ENCODE measurements at regions not wholly inside any gene's neighbourhood (a gene's known extent, or its start where the extent isn't known, plus 50 kb on each side); places are given as distances from the start of the nearest gene placed in this dataset.

DNA sequence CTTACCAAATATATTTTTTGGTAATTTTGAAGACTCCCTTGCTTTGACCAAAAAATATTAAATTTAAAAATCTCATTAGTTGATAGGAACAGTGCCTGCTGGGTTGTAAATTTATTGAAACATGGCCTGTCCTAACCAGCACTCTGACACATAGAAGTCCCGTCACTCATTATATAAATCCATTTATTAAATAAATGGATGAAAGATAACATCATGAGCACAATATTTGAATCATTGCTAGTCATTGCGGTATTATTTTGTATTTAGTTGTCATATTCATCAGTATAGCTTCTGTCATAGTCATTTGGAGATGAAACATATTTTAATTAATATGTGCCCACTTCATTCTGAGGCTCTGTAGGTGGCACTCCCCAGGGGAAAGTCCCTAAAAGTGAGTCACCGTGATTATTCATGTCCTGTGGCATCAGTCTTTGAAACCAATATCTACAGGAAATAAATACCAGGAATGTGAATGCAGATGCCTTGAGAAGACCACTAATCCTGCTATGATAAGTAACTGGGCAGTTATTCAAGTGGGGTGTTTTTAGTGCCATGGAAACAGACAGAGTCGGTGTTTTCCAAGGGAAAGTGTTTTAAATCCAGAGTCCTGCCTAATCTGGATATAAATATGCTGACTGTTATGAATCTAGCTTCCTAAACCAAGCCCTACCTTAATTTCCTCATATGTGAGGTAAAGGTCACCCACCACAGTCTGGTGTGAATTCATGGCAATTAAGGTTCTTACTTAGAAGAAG lies 302.0 kb downstream of the DUSP10 start:
- intact Hi-C loops (cut with micrococcal nuclease): no loop called here
- no peak overlapping the region for H3K9ac ChIP-seq (ENCODE audit: low read length)

DNA sequence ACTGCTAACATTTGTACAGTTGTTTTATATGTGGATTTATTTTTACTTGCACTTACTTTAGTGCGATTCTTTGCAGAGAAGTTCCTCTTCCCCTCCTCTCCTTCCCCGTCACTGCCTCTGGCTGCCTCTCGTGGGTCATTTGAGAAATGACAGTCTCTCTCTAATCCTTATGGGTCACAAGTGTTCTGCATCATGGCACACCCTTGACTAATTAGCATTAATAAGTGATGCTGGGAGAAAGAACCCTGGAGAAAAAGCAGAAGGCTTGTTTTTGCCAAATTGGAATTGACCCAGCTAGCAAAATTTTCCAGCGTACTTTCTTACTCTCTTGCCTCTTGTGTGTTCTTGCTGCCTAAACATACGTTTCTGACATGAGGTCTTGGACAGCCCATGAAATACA lies 301.2 kb downstream of the DUSP10 start:
- ChIA-PET CTCF (interaction anchor here (1.1 kb wide), 1 partner anchor 565 kb away, joined by 3 read pairs; no protein-coding TSS in a partner anchor), POLR2A (no interaction called here)
- TF ChIP-seq EZH2 (IDR thresholded peaks at IDR 0.05; ENCODE audit: borderline replicate concordance, insufficient read depth, low read depth, low read length, poor library complexity, severe bottlenecking): no peak
- TF ChIP-seq, protein P1, sequence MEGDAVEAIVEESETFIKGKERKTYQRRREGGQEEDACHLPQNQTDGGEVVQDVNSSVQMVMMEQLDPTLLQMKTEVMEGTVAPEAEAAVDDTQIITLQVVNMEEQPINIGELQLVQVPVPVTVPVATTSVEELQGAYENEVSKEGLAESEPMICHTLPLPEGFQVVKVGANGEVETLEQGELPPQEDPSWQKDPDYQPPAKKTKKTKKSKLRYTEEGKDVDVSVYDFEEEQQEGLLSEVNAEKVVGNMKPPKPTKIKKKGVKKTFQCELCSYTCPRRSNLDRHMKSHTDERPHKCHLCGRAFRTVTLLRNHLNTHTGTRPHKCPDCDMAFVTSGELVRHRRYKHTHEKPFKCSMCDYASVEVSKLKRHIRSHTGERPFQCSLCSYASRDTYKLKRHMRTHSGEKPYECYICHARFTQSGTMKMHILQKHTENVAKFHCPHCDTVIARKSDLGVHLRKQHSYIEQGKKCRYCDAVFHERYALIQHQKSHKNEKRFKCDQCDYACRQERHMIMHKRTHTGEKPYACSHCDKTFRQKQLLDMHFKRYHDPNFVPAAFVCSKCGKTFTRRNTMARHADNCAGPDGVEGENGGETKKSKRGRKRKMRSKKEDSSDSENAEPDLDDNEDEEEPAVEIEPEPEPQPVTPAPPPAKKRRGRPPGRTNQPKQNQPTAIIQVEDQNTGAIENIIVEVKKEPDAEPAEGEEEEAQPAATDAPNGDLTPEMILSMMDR (IDR thresholded peaks at IDR 0.05): no peak
- peak; percentile 48 for ATAC-seq (ENCODE audit: low read depth)
- peak overlapping the region; percentile 56 for H3K27ac Mint-ChIP-seq
- peak; percentile 36 for DNase-seq
- H3K9me3 Mint-ChIP-seq (ENCODE audit: insufficient read depth): no peaks in the 10 kb centered on the region
- Histone ChIP-seq H4K20me1 (ENCODE audit: control insufficient read depth, insufficient read depth, low read length, poor library complexity, severe bottlenecking) (no peaks in the 10 kb centered on the region), H3K27me3 (replicated peaks in 1 of 4; ENCODE audit: control extremely low read depth in 1 of 4, control insufficient read depth in 3 of 4, insufficient read depth in 4 of 4, low read length in 3 of 4) (no peaks in the 10 kb centered on the region), H3K27ac (ENCODE audit: low read length in 2 of 2) (no peak overlapping the region), H3K9me3 (ENCODE audit: control extremely low read depth in 1 of 3, control insufficient read depth in 2 of 3, insufficient read depth in 1 of 3, low read length in 2 of 3) (no peaks in the 10 kb centered on the region), H3K4me3 (ENCODE audit: control extremely low read depth in 1 of 5, extremely low read depth in 1 of 5, insufficient read depth in 1 of 5, low read depth in 2 of 5, low read length in 4 of 5) (no peak overlapping the region), H3K79me2 (ENCODE audit: control insufficient read depth, insufficient read depth, low read length) (no peaks in the 10 kb centered on the region), H3K36me3 (replicated peaks in 1 of 2; ENCODE audit: control extremely low read depth in 1 of 2, control insufficient read depth in 1 of 2, extremely low read depth in 1 of 2, insufficient read depth in 2 of 2, low read length in 1 of 2) (no peaks in the 10 kb centered on the region), H2AFZ (ENCODE audit: insufficient read depth, low read depth, low read length, poor library complexity, severe bottlenecking) (no peak overlapping the region), H3K4me2 (replicated peaks; ENCODE audit: low read depth, low read length, poor library complexity, severe bottlenecking) (no peak overlapping the region), H3K4me1 (ENCODE audit: control insufficient read depth in 2 of 2, insufficient read depth in 2 of 2, low read length in 2 of 2) (peaks cover 11 to 13% of the 10 kb centered on the region in 2 donors), H3K9ac (ENCODE audit: low read length) (no peak overlapping the region)
- peak overlapping the region; percentile 68 for H3K4me3 Mint-ChIP-seq
- peaks cover 18% of the 10 kb centered on the region for H3K4me1 Mint-ChIP-seq
- peaks cover 17% of the 10 kb centered on the region for H3K27me3 Mint-ChIP-seq
- intact Hi-C loops (cut with micrococcal nuclease): no loop called here
- WGBS (ENCODE audit: insufficient coverage): 92% methylated on average over 2 of the region's 5 CpGs

More for the DNA sequence above, 302.0 kb downstream of the DUSP10 start:
- Mint-ChIP-seq H3K9me3 (ENCODE audit: insufficient read depth) (no peaks in the 10 kb centered on the region), H3K4me3 (peak overlapping the region; percentile 68), H3K4me1 (peaks cover 20% of the 10 kb centered on the region), H3K27me3 (peaks cover 17% of the 10 kb centered on the region), H3K27ac (peak overlapping the region; percentile 56)
- peak; percentile 56 for ATAC-seq (ENCODE audit: low read depth)
- CTCF ChIA-PET: interaction anchor here (1.1 to 2.1 kb wide), 3 partner anchors 564 to 630 kb away, joined by 3 to 15 read pairs (median 8); no protein-coding TSS in a partner anchor
- Histone ChIP-seq H4K20me1 (ENCODE audit: control insufficient read depth, insufficient read depth, low read length, poor library complexity, severe bottlenecking) (no peaks in the 10 kb centered on the region), H3K79me2 (ENCODE audit: control insufficient read depth, insufficient read depth, low read length) (no peaks in the 10 kb centered on the region), H3K4me2 (replicated peaks; ENCODE audit: low read depth, low read length, poor library complexity, severe bottlenecking) (no peak overlapping the region), H3K27me3 (replicated peaks in 1 of 4; ENCODE audit: control extremely low read depth in 1 of 4, control insufficient read depth in 3 of 4, insufficient read depth in 4 of 4, low read length in 3 of 4) (no peaks in the 10 kb centered on the region), H3K36me3 (replicated peaks in 1 of 2; ENCODE audit: control extremely low read depth in 1 of 2, control insufficient read depth in 1 of 2, extremely low read depth in 1 of 2, insufficient read depth in 2 of 2, low read length in 1 of 2) (no peaks in the 10 kb centered on the region), H3K9me3 (ENCODE audit: control extremely low read depth in 1 of 3, control insufficient read depth in 2 of 3, insufficient read depth in 1 of 3, low read length in 2 of 3) (no peaks in the 10 kb centered on the region), H2AFZ (ENCODE audit: insufficient read depth, low read depth, low read length, poor library complexity, severe bottlenecking) (no peak overlapping the region), H3K4me3 (ENCODE audit: control extremely low read depth in 1 of 5, extremely low read depth in 1 of 5, insufficient read depth in 1 of 5, low read depth in 2 of 5, low read length in 4 of 5) (no peak overlapping the region), H3K4me1 (ENCODE audit: control insufficient read depth in 2 of 2, insufficient read depth in 2 of 2, low read length in 2 of 2) (peaks cover 11 to 13% of the 10 kb centered on the region in 2 donors), H3K27ac (ENCODE audit: low read length in 2 of 2) (no peak overlapping the region)
- DNase-seq: peak; percentile 30
- POLR2A ChIA-PET: no interaction called here
- WGBS (ENCODE audit: insufficient coverage): no CpG with 5 or more reads among the region's 4 CpGs
- no peak for TF ChIP-seq EZH2 (IDR thresholded peaks at IDR 0.05; ENCODE audit: borderline replicate concordance, insufficient read depth, low read depth, low read length, poor library complexity, severe bottlenecking)

Data from B cell (primary cell).